Peyer's patch (tissue), 4 donors: ENCODE measurements at regions not wholly inside any gene's neighbourhood (a gene's known extent, or its start where the extent isn't known, plus 50 kb on each side); places are given as distances from the start of the nearest gene placed in this dataset.
"Not testable (repeated sequence)": the region's sequence is repeated elsewhere in the genome, so short reads cannot be mapped to it uniquely, and the experiment has no call there.

ENCODE experiments used
- DNase-seq, 3 donors: peaks; one replicate each; pipeline ENCODE4 v3.0.0-alpha.2; 2017 to 2019
- H3K27ac ChIP-seq, 4 donors: fragments of 200-600 bp; sonication (generic); one replicate each; pipeline ENCODE4 v1.5.1; 2016 to 2019
- H3K27me3 ChIP-seq, 2 donors: fragments of 200-600 bp; sonication (generic); one replicate each; pipeline ENCODE4 v1.5.1; 2019
- H3K36me3 ChIP-seq, 3 donors: fragments of 200-600 bp; sonication (generic); one replicate each; pipeline ENCODE4 v1.5.1; 2016 to 2019
- H3K4me1 ChIP-seq, 4 donors: fragments of 200-600 bp; sonication (generic); one replicate each; pipeline ENCODE4 v1.5.1; 2016 to 2019
- H3K4me3 ChIP-seq, 4 donors: fragments of 200-600 bp; sonication (generic); 1 replicate in 3 of 4; 2 replicates in 1 of 4; pipeline ENCODE4 v1.5.1; 2016 to 2019; ENCODE audit warnings: mild to moderate bottlenecking in 1 of 4
- H3K9me3 ChIP-seq, 4 donors: fragments of 200-600 bp; sonication (generic); one replicate each; pipeline ENCODE4 v1.5.1; 2016 to 2019; ENCODE audit warnings: mild to moderate bottlenecking in 1 of 4
- CTCF ChIP-seq, 6 experiments: fragments of 450-650 bp in 4 of 6; fragments of 200-600 bp in 2 of 6; sonication (generic) in 1 of 6; IDR thresholded peaks; one replicate each; pipeline ENCODE4 v1.5.1; 2017 to 2019; ENCODE audit warnings: antibody characterized with exemption in 6 of 6, mild to moderate bottlenecking in 3 of 6, moderate library complexity in 1 of 6
- POLR2A ChIP-seq, 2 donors: fragments of 450-650 bp; IDR thresholded peaks; one replicate each; pipeline ENCODE4 v1.5.1; 2017; ENCODE audit warnings: antibody characterized with exemption in 2 of 2, mild to moderate bottlenecking in 2 of 2, moderate library complexity in 2 of 2

GRCh38 chr12:31896514-31897039 is 62.6 kb upstream of the RESF1 start:
- Histone ChIP-seq H3K4me3 (no peak overlapping the region), H3K27me3 (no peaks in the 10 kb centered on the region), H3K9me3 (peaks cover 0 to 40% (median 0%) of the 10 kb centered on the region in 4 donors), H3K4me1 (peaks cover 0 to 8% (median 7%) of the 10 kb centered on the region in 4 donors), H3K36me3 (no peaks in the 10 kb centered on the region), H3K27ac (peak overlapping the region; percentile 66 to 90 (median 82))
- DNase-seq = peak in 2 of 3 donors; percentile 91 to 92
- TF ChIP-seq CTCF (IDR thresholded peaks at IDR 0.05) (no peak), POLR2A (IDR thresholded peaks at IDR 0.05) (peak in 1 of 2 donors; percentile 24)

- no peaks in the 10 kb centered on the region for H3K36me3 ChIP-seq
- no peak for TF ChIP-seq CTCF (IDR thresholded peaks at IDR 0.05)
- no peaks in the 10 kb centered on the region for H3K27me3 ChIP-seq
- H3K27ac ChIP-seq = peak overlapping the region; percentile 66 to 90 (median 82)
- H3K9me3 ChIP-seq = peaks cover 0 to 40% (median 0%) of the 10 kb centered on the region in 4 donors
- no peak overlapping the region for H3K4me3 ChIP-seq
- peaks cover 0 to 16% (median 7%) of the 10 kb centered on the region in 4 donors for H3K4me1 ChIP-seq
- no peak for DNase-seq
These were observed 63.6 kb upstream of the RESF1 start for GRCh38 chr12:31895449-31896150.

GRCh38 chr12:31890295-31891285 is 68.6 kb upstream of the RESF1 start:
- H3K27me3 ChIP-seq = no peaks in the 10 kb centered on the region
- DNase-seq = peak in 2 of 3 donors; percentile 21 to 53
- TF ChIP-seq CTCF (IDR thresholded peaks at IDR 0.05) (no peak), POLR2A (IDR thresholded peaks at IDR 0.05) (no peak)
- no peak overlapping the region for H3K4me3 ChIP-seq
- H3K36me3 ChIP-seq = no peaks in the 10 kb centered on the region
- peaks cover 0 to 20% (median under 1%) of the 10 kb centered on the region in 4 donors for H3K4me1 ChIP-seq
- H3K9me3 ChIP-seq = peaks cover 0 to 25% (median 0%) of the 10 kb centered on the region in 4 donors
- peak overlapping the region; percentile 59 to 83 (median 77) for H3K27ac ChIP-seq

- Histone ChIP-seq H3K9me3 (peaks cover 0 to 13% (median 0%) of the 10 kb centered on the region in 4 donors), H3K36me3 (no peaks in the 10 kb centered on the region), H3K27ac (peak overlapping the region in 3 of 4 donors; percentile 23 to 79 (median 58)), H3K4me3 (peak overlapping the region in 2 of 4 donors; percentile 25 to 28), H3K4me1 (peaks cover 0 to 20% (median 0%) of the 10 kb centered on the region in 4 donors), H3K27me3 (no peaks in the 10 kb centered on the region)
- DNase-seq = peak in 2 of 3 donors; percentile 64 to 69
- TF ChIP-seq POLR2A (IDR thresholded peaks at IDR 0.05) (no peak), CTCF (IDR thresholded peaks at IDR 0.05) (no peak)
These were observed 72.0 kb upstream of the RESF1 start for GRCh38 chr12:31887109-31887811.

GRCh38 chr12:31882682-31883081 is 76.5 kb upstream of the RESF1 start:
- not testable (repeated sequence) for H3K27ac ChIP-seq, H3K27me3 ChIP-seq, H3K4me3 ChIP-seq, H3K4me1 ChIP-seq, H3K9me3 ChIP-seq, DNase-seq, H3K36me3 ChIP-seq
